K562 (cell line): ENCODE measurements at regions not wholly inside any gene's neighbourhood (a gene's known extent, or its start where the extent isn't known, plus 50 kb on each side); places are given as distances from the start of the nearest gene placed in this dataset.

Experiments used
- CREB1 ChIP-seq, 2 experiments: sonication (generic) in 1 of 2; formaldehyde crosslinking in 1 of 2; IDR thresholded peaks; 2 replicates each; pipeline versions ENCODE4 v1.6.1 to v1.8.0; 2012 to 2022; ENCODE audit warnings: inconsistent platforms in 1 of 2, mild to moderate bottlenecking in 1 of 2, missing genetic modification reagents in 1 of 2, moderate library complexity in 1 of 2
- MTA3 ChIP-seq: fragments of 450-650 bp; formaldehyde crosslinking; IDR thresholded peaks from 2 replicates; pipeline ENCODE4 v1.6.1; 2017; ENCODE audit warnings: mild to moderate bottlenecking, borderline replicate concordance
- NKRF ChIP-seq: fragments of 450-650 bp; IDR thresholded peaks from 2 replicates; pipeline ENCODE4 v1.6.1; 2016; ENCODE audit warnings: borderline replicate concordance
- PHTF2 ChIP-seq: fragments of 250-450 bp; sonication (Bioruptor Pico); IDR thresholded peaks from 2 replicates; pipeline ENCODE4 v1.5.0; 2021; ENCODE audit warnings: mild to moderate bottlenecking
- ZC3H4 ChIP-seq: sonication (generic); formaldehyde crosslinking; IDR thresholded peaks from 2 replicates; pipeline ENCODE4 v1.9.0; 2021; ENCODE audit warnings: missing genetic modification reagents, borderline replicate concordance
- ZNF133 ChIP-seq: fragments of 250-450 bp; sonication (Bioruptor Pico); IDR thresholded peaks from 2 replicates; pipeline ENCODE4 v1.4.0; 2020; ENCODE audit warnings: mild to moderate bottlenecking
- ZNF217 ChIP-seq: sonication (generic); formaldehyde crosslinking; IDR thresholded peaks from 2 replicates; pipeline ENCODE4 v1.8.0; 2022; ENCODE audit warnings: mild to moderate bottlenecking, missing genetic modification reagents
- TF ChIP-seq, protein P1 (sequence below): fragments of 250-450 bp; sonication (Bioruptor Pico); IDR thresholded peaks from 2 replicates; pipeline ENCODE4 v1.4.0; 2020; ENCODE audit warnings: mild to moderate bottlenecking, moderate library complexity
- TF ChIP-seq, protein P2 (sequence below): fragments of 450-650 bp; formaldehyde crosslinking; IDR thresholded peaks from 2 replicates; pipeline ENCODE4 v1.4.0; 2020; ENCODE audit warnings: mild to moderate bottlenecking, moderate library complexity
- TF ChIP-seq, protein P3 (sequence below): fragments of 450-650 bp; IDR thresholded peaks from 2 replicates; pipeline ENCODE4 v1.7.1; 2018; ENCODE audit warnings: mild to moderate bottlenecking, low read depth; ENCODE audit not compliant: partially characterized antibody

DNA sequence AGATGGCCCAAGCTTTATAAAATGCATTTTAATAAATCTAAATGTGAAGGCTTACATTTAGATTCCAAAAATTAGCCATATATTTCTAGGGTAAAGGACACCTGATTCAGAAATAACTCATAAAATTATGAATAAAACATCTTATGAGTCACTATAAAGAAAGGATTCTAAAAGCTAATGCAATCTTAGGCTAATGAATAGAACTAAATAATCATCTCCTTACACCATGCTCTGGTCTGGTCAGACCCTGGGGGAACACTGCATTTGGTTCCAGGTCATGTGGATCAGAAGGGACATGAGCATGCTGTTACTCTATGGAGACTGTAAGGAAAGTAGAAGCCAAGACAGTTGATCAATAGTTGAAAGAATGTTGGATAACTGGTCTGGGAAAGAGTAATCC is 370.4 kb downstream of the NDFIP2 start (continued):
- TF ChIP-seq CREB1 (IDR thresholded peaks at IDR 0.05) (no peak), CREB1 (CRISPR knock-in tag; IDR thresholded peaks at IDR 0.05) (no peak), ZNF217 (CRISPR knock-in tag) (no peak), ZNF133 (no peak), NKRF (no peak), ZC3H4 (no peak), MTA3 (no peak), PHTF2 (CRISPR knock-in tag) (no peak)
- TF ChIP-seq, protein P1, sequence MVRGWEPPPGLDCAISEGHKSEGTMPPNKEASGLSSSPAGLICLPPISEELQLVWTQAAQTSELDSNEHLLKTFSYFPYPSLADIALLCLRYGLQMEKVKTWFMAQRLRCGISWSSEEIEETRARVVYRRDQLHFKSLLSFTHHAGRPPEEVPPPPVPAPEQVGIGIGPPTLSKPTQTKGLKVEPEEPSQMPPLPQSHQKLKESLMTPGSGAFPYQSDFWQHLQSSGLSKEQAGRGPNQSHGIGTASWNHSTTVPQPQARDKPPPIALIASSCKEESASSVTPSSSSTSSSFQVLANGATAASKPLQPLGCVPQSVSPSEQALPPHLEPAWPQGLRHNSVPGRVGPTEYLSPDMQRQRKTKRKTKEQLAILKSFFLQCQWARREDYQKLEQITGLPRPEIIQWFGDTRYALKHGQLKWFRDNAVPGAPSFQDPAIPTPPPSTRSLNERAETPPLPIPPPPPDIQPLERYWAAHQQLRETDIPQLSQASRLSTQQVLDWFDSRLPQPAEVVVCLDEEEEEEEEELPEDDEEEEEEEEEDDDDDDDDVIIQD (CRISPR knock-in tag) = no peak
- TF ChIP-seq, protein P2, sequence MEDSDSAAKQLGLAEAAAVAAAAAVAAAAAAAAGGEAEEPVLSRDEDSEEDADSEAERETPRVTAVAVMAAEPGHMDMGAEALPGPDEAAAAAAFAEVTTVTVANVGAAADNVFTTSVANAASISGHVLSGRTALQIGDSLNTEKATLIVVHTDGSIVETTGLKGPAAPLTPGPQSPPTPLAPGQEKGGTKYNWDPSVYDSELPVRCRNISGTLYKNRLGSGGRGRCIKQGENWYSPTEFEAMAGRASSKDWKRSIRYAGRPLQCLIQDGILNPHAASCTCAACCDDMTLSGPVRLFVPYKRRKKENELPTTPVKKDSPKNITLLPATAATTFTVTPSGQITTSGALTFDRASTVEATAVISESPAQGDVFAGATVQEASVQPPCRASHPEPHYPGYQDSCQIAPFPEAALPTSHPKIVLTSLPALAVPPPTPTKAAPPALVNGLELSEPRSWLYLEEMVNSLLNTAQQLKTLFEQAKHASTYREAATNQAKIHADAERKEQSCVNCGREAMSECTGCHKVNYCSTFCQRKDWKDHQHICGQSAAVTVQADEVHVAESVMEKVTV (CRISPR knock-in tag) = no peak
- TF ChIP-seq, protein P3, sequence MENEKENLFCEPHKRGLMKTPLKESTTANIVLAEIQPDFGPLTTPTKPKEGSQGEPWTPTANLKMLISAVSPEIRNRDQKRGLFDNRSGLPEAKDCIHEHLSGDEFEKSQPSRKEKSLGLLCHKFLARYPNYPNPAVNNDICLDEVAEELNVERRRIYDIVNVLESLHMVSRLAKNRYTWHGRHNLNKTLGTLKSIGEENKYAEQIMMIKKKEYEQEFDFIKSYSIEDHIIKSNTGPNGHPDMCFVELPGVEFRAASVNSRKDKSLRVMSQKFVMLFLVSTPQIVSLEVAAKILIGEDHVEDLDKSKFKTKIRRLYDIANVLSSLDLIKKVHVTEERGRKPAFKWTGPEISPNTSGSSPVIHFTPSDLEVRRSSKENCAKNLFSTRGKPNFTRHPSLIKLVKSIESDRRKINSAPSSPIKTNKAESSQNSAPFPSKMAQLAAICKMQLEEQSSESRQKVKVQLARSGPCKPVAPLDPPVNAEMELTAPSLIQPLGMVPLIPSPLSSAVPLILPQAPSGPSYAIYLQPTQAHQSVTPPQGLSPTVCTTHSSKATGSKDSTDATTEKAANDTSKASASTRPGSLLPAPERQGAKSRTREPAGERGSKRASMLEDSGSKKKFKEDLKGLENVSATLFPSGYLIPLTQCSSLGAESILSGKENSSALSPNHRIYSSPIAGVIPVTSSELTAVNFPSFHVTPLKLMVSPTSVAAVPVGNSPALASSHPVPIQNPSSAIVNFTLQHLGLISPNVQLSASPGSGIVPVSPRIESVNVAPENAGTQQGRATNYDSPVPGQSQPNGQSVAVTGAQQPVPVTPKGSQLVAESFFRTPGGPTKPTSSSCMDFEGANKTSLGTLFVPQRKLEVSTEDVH = no peak
